HT1080 (cell line): ENCODE measurements at regions not wholly inside any gene's neighbourhood (a gene's known extent, or its start where the extent isn't known, plus 50 kb on each side); places are given as distances from the start of the nearest gene placed in this dataset.

Experiments used
- DNase-seq: peaks from one replicate; pipeline ENCODE4 v3.0.0-alpha.2; 2015; ENCODE audit warnings: low read depth

DNA sequence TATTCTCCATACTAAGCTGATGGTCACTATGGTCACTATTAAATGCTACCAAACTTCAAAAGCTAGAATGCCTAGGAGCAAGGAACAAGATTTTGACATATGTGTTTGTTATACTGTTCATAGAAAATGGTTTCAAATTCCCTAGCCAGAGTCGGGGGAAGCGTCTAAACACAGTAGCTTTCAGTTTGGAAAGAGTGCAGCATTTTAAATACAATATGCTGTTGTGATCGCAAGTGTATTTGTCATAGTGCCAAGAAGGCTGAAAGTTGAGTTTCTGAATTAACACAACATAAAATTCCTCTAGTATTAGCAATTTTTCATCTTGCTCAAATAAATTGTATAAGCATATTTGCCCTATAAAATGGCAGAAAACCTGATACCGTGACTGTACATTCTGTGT is 280.4 kb downstream of the ZNF608 start:
- no peak for DNase-seq

DNA sequence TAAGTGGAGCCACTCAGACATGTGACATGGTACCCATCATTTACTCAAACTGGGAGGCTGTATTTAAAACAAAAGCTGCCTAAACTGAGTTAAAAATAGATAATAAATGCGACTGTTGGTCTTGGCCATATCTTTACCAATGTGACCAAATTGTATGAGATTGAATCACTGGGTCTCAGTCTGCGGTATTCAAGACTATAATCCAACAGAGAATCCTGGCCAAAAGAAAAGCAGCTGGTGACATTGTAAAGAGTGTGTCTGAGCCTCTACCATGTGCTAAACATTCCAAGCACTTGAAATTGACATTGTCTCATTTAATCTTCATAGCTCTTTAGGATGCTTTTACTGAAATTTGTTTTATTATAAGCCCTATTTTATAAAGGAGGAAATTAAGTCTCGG is 282.6 kb downstream of the ZNF608 start:
- no peak for DNase-seq

DNA sequence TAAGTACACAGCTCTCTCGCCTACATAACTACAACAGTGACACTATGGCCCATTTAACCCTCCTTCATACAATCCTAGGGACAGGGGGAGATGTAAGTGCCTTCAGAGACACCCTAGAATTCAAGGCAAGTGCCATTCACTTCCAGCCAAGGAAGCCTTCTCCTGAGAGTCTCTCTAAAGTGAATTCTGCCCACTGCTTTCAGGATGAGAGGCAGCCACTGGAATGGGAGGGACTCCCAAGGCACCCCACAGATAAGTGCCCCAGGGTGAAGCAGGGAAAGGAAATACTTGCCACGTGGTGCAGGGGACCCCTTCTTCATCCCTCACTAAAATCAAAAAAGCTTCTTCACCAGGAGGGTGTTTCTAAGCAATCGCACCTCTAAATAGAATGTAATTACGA is 283.7 kb downstream of the ZNF608 start:
- DNase-seq: no peak

DNA sequence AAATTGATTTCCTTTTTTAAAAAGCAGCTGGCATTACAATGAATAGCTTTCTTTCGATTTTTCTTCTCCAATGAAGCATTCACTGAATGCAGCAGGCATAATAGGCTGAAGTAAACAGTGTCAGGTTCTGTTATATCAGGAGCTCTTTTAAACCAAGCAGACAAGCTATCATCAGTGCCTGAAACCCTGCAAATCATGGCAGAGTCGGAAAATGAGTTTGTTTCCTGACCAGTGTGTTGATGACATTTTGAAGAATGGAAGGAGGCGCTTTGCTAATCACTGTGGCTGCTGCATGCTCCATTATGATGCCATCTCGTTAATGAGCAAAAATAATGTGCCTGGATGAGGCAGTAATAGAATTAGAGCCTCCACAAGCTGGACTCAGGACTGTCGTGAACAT is 284.5 kb downstream of the ZNF608 start:
- no peak for DNase-seq

DNA sequence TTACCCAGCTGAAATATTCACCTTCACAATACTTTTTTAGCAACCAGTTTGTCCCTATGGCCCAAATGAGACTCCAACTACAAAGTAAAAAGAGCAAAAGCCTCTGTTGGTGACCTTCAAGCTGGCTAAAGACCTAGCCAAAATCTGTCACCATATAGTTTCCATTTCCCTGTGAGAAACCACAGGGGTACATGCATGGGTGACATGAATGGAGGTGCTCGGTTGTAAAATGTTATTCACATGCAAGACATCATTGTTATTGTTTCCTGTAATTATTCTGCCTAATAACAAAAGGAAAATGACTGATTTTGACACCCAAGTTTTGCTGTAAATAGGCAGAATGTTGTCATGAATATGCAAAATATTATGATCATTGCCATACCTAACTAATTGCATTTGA is 285.3 kb downstream of the ZNF608 start:
- DNase-seq: no peak

DNA sequence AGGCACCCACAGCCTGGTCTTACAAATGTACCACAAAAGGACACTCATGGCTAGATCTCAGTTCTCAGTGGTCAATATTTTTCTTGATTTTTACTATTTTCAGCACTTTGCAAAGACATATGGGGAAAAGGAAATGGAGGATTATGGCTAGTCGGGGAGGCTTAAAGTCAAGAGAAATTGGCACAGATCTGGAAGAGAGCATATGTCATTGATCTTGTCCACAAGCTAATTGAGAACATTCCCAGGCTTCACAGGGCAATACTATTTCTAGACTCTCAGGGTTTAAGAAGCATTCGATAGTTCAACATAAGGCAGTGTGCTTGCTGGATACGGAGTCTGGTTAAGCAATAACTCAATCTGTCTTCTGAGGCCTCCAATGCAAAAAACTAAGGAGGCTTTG is 285.8 kb downstream of the ZNF608 start:
- DNase-seq: no peak

DNA sequence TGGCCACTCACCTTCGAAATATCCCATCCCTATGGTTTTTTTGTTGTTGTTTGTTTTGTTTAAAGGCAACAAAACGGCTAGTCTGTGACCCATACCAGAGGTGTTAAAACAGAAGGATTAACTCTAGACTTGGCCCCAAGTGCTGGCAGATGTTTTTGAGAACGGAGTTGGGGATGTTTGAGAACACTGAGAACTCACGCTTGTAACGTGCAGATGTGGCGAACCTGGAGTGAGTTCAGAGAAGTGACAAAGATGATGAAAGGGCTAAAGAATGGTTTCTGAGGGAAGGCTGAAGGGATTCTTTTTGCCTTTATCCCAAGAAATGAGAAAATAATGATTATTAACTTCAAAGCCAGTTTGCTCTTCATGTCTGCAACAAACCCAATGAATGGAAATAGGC is 286.5 kb downstream of the ZNF608 start:
- no peak for DNase-seq

DNA sequence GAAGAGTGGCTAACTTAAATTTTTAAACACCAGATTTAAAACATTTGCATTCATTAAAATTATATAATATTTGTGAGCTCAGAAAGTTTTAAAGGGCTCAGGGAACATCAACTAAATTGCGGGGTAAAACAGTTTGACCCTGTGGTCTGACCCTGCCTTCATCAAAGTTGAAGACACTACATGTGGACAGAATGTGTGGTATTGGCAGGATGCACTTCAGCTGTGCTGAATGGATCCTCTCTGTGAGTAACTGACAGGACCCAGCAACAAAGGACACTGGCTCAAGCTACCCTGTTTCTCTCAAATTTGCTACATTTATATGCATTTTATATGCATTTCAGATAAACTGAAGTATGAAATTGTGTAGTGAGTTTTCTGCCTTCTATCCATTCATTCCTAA is 288.5 kb downstream of the ZNF608 start:
- DNase-seq: no peak

DNA sequence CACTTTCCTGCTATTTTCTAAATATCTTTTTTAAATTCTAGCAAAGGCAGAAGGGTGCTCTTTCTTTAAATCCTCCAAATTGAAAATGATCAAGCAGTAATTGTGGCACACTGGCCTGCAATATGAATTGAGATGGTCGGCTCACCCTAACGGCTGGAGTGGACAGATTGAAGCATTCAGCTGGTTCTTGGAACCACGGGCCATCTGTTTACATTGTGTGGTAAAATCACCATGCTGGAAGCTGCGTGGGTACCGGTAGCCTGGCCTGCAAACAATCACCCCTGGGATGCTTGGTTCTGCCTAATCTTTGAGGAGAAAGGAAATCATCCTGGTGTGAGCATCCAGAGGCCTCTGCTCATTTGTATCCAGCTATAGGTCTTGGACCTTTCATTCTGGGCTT is 289.3 kb downstream of the ZNF608 start:
- no peak for DNase-seq

DNA sequence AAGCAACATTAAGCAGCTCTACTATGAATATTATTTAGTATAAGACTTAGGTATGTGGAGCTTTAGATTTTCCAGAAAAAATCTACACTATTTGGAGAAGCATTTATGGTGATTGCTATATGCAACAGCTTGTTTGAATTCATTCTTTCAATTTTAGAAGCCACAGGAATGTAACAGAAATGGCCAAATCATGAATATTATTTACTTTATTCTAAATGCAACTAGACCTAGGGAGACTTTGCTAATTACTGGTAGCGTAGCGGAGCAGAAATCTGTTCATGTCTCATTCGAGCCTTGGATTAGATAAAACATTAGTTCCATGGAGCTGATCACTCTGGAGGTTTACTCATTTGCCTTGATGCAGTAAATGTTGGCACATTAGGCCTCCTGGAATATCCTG is 290.2 kb downstream of the ZNF608 start:
- no peak for DNase-seq

DNA sequence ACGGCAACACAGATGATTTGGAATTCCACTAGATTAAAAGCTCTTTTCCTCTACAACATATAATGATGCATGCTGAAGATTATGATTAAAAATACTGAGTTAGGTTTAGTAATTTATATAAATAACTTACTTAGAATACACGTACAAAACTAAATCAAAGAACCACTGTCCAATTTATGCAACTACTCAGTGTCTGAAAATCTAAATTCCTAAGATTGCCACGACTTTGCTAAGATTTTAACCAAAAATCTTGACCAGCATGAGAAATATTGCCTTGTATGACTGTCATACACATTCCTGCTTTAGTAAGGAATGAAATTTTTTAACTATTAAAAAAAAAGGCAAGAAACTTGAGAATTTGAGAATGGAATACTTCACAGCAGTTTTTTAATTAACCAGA is 292.4 kb downstream of the ZNF608 start:
- DNase-seq: no peak

DNA sequence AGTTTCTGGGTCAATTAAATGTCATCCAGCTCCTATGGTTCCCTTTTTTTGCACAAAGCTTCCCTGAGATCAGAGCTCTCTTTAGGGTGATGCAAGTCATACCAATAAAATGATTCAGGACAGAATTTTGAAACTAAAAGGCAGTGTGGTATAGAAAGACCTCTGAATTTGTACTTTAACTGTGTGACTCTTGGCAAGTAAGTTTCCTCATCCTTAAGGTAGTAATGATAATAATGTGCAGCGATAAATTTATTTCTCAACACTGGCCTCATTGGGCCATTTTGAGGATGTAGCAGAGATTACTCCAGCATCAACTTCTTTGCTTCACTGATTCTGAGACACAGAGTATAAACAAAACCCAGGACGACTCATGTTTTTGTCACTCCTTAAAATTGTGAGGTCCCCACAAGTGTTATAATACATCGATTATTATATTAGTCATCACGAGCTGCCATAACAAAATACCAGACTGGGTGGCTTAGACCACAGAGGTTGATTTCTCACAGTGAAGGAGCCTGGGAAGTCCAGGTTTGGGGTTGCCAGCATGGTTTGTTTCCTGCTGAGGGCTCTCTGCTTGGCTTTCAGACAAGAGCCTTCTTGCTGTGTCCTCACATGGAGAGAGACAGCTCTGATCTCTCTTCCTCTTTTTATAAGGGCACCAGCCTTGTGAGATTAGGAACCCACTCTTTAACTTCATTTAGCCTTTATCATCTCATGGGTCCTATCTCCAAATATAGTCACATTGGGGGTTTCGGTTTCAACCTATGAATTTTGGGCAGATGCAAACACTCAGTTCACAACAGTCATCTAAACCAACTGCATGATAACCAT is 293.0 kb downstream of the ZNF608 start:
- peak; percentile 70 for DNase-seq

DNA sequence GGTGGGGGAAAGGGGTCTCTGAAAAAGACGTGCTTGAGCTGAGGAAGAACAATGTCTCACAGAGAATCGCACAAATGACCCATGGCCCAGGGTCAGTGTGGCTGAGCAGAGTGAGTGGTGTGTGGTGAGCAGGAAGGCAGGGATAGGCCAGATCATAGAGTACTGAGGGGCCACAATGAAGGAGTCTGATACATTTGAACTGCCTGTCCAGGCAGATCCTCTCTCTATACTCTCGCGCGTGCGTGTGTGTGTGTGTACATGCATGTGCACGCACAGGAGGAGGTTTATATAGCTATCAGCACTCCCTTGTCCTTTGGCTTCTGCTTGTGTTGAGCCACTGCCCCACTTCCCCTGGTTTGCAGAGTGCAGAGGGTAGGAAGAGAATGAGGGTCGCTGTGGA is 294.0 kb downstream of the ZNF608 start:
- no peak for DNase-seq

DNA sequence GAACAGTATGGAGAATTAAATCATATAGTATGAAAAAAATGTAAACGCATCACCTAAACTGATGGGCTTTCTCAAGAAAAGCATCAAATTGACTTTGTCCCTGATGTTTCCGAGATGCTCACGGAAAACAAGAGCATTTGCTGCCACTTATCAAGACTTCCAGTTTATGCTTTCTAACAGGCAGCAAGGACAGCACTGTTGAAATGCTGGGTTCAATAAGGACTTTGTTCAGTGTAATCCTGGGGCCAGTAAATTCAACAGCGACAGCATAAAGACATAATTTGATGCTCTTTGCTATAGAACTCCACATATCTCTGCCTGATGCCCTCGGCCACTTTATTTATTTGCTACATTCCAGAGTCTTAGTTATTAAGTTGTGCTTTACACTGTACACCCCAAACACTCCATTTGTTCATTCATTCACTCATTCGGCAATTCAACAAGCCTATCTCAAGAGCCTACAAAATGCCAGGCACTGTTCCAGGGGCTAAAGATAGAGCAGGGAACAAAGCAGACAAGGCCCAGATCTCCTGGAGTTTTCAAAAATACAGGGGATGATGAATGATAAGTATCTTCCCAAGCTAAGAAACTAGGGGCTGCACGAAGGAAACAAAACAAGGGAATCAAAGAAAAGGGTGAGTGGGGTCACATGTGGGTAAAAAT is 294.6 kb downstream of the ZNF608 start:
- no peak for DNase-seq

DNA sequence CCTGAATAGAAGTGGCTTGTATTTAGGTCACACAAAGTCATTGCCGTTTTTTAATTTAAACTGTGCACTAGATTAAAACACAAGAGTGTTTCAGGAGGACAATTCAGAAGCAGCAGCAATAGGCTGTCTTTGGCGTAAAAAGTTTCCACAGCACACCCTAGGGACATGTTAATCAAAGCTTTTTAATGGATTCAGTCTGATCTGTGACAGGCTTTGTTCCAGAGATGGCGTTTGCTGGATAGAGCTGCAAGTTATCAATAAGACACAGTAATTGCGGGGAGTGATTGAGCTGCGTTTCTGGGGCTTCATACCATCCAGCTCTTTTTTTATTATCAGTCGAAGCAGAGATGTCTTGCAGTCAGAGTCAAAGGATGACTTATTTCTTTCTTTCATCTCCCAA is 300.3 kb downstream of the ZNF608 start:
- no peak for DNase-seq

DNA sequence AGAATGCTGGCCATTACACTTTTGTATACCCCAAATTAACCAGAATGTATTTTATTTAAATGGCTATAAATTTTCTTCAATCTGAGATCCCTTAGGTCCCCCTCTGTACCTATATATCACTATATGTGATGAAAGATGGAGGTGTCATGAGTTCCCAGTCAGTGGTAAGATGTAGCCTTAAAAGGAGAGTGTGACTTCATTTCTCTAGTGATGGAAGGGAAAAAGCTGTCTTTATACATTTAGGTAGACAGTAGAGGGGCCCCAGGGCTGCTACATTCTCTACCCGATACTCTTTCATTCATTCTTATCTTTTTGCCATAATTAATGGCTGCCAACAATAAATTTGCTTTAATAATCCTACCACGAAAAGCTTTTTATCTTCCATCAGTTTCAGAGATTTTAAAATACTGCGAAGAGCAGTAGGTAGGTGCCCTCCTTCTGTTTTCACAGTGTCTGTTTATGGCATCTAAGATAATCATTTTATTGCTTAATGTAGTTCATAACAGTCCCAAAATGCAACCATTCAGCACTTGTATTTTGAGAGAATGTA is 301.3 kb downstream of the ZNF608 start:
- DNase-seq: no peak

DNA sequence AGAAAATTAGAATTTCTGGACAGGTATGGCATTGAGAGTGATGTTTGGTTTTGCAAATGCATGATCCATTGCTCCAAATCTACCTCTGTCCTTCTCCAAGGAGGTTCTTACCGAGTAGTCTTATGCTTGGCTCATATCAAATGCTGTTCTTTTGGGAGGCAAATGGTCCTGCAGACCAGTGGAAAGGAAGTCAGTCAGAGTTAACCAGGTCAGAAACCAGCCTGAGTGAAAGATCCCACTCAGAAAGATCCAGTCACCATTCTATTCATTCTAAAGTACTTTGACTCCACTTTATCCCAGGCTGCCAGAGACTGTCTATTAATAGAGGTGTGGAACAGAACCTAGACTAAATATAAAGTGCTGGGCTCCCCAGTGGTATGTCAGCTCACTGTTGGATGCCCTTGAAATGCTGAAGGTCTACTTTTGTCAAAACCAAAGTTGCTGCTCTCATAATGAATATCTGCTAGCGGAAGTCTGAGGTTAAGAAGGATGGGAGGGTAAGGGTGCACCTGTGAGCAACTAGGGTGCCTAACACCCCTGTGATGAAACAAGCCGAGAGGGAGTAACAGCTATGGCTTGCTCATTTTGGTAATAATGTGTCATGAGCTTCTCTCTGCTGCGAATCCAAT is 302.2 kb downstream of the ZNF608 start:
- DNase-seq: no peak

DNA sequence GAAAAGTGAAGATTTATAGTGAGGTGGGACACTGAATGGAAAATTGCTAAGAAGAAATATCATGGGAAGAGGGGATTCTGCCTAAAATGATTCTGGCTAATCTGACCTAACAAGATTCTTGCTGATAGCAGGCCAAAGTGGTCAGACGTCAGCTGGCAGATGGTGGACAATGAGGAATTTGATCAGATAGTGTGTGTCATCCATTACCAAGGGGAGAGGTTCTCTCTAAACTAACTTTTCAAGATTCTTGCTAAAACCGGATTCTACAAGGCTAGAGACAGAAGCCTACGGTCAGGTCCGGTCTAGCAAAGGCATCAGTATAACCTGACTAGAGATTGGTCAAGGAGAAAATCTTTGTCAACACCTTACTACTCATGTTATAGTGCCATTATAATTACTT is 306.0 kb downstream of the ZNF608 start:
- DNase-seq: no peak

DNA sequence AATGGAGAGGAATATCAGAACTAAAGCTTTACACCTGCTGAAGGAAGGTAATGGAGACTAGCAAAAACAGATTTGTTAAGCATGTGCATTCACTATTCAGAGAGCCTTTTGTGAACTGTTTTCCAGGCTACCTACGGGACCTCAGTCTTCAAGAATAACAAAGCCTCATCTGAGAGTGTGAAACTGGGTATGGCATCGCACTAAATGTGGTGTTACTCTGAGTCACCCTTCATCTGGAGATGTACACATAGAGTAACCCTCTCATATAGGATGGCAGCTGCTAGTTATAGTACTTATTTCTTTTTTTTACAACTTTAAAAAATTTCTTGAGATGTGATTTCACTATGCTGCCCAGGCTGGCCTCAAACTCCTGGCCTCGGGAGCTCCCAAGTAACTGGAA is 306.8 kb downstream of the ZNF608 start:
- no peak for DNase-seq

DNA sequence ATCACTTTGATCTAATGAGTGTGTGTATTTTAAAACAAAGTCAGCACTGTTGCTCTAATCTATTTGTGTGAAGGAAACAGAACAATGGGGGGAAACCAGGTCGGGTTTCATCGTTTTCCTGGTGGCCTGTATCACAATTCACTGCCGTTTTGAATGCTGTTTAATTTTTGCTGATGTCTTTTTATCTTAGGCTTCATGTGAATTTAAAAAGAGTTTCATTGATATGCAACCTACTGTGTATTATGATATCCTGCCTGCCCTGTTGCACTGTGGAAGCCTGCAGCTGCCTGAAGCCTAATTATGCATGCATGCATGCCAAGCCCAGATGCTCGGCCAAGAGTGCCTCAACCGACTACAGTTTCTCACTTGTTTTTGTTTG is 307.5 kb downstream of the ZNF608 start:
- no peak for DNase-seq

DNA sequence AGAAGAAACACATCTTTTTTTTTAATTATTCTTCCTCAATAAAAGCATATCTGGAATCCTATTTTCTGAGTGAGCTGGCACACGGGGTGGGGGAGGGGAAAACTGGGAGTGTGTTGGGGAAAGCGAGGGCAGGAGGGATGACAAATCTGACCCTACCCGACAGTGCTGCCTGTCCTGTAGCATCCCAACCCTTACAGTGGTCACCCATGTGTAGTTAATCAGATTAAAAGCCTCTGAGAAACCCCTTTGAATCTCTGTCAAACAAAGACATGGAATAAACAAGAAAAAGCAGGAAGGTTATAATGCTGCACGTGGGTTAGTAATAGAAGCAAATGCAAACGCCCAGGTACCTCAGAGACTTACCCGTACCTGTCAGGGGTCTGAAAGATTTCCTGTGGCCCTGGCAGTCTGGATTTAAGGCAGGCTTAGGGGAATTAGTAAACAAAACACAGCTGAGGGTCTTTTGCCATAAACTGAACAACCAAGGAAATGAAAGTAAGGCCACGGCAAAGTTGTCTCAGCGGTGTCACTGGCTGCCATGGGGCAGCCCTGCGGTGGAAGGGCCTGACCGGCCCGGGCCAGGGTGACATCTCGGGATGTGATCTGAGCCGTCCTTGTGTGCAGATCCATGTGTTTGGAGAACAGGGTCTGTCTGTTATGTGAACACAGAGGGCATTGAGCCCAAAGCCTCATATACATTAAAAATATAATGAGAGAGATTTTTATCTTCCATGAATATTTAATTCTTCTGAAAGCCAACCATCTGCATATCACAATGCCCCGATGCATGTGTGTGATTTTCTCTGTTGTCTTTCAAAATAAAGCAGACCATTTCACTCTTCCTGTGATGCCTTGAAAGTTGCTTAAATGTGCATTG is 308.2 kb downstream of the ZNF608 start:
- no peak for DNase-seq

DNA sequence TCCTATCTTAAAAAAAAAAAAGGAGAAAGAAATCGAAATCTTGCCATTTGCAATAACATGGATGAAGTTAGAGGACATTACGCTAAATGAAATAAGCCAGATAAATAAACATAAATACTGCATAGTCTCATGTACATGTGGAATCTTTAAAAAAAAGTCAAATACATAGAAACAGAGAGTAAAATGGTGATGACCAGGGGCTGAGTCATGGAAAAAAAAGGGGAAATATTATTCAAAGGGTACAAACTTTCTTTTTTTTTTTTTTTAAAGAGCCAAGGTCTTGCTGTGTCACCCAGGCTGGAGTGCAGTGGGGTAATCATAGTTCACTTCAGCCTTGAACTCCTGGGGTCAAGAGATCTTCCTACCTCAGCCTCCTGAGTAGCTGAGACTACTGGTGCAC is 310.1 kb downstream of the ZNF608 start:
- peak; percentile 52 for DNase-seq
